Fibroblast of skin of scalp (primary cell): ENCODE measurements at regions not wholly inside any gene's neighbourhood (a gene's known extent, or its start where the extent isn't known, plus 50 kb on each side); places are given as distances from the start of the nearest gene placed in this dataset.

ENCODE experiments used
- DNase-seq: peaks from one replicate; pipeline ENCODE4 v3.0.0-alpha.2; 2013

- DNase-seq: no peak
These were observed 58.3 kb upstream of the ALDH1A3 start for GRCh38 chr15:100821327-100821726.

DNA sequence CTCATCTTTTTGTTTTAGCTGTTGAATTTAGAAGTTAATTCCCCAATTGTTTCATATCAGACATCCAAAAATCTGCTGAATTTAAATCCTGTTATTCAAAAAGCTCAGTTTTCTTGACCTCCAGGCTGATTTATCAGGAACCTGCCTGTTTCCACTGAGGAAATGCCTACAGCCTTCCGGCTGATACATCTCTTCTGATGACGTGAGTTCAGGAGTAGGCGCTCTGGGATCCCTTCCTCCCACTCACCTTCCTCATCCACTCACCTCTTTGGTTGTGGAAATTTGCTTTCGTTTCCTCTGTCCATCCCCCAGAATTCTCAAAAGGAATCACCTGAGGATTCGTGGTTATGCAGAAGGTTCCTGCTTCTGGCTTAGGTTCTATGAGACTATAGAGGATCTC is 55.4 kb upstream of the ALDH1A3 start:
- no peak for DNase-seq

DNA sequence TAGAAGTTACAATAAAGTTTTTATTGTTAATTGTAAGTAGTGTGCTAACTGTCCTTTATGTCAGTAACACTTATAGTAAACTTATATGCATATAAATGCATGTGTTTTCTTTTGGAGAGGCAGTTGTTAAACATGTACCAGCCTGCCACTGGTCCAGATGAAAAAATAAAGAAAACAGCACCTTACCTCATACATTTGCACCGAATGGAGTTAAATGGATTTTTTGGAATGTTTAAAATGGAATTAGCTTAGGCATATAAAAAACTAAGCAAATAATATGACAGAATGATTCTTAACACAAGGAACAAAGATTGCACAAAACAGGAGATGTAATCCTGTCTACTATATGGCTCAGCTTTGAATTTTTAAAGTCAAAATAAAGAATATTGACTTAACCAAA is 50.2 kb upstream of the ALDH1A3 start:
- no peak for DNase-seq
